ENCODE measurements at regions not wholly inside any gene's neighbourhood (a gene's known extent, or its start where the extent isn't known, plus 50 kb on each side); places are given as distances from the start of the nearest gene placed in this dataset.
A peak's percentile ranks its signal among the peaks of the same experiment; 100 is the strongest.
"Not testable (repeated sequence)": the region's sequence is repeated elsewhere in the genome, so short reads cannot be mapped to it uniquely, and the experiment has no call there.

GRCh38 chrY:17579131-17579955, 300.7 kb downstream of the CDY2B start:
- peak; percentile 77 for FAIRE-seq

- FAIRE-seq, result not testable (repeated sequence)
Observed at GRCh38 chrY:17563114-17563513, 316.9 kb downstream of the CDY2B start.

Data from G401.6 (cell line).